Spleen (tissue), 11 donors: ENCODE measurements at regions not wholly inside any gene's neighbourhood (a gene's known extent, or its start where the extent isn't known, plus 50 kb on each side); places are given as distances from the start of the nearest gene placed in this dataset.

ENCODE experiments used
- DNase-seq: peaks from one replicate; pipeline ENCODE4 v3.0.0-alpha.2; 2020
- H3K27ac ChIP-seq, 8 donors: fragments of 200-600 bp; sonication (generic) in 7 of 8; 1 replicate in 4 of 8; 2 replicates in 4 of 8; pipeline versions ENCODE4 v1.5.0 to v1.8.0; 2016 to 2021; ENCODE audit warnings: inconsistent platforms in 4 of 8, mild to moderate bottlenecking in 4 of 8, moderate library complexity in 1 of 8
- H3K27me3 ChIP-seq, 7 donors: fragments of 200-600 bp; sonication (generic) in 6 of 7; replicated peaks in 1 of 7; 1 replicate in 4 of 7; 2 replicates in 3 of 7; pipeline versions ENCODE4 v1.5.0 to v1.8.0; 2016 to 2021; ENCODE audit warnings: inconsistent platforms in 3 of 7, mild to moderate bottlenecking in 1 of 7
- H3K36me3 ChIP-seq, 6 donors: fragments of 200-600 bp; sonication (generic) in 5 of 6; 1 replicate in 4 of 6; 2 replicates in 2 of 6; pipeline versions ENCODE4 v1.5.0 to v1.8.0; 2016 to 2021; ENCODE audit warnings: inconsistent platforms in 2 of 6
- H3K4me1 ChIP-seq, 6 donors: fragments of 200-600 bp; sonication (generic) in 5 of 6; 1 replicate in 3 of 6; 2 replicates in 3 of 6; pipeline versions ENCODE4 v1.5.0 to v1.8.0; 2016 to 2021; ENCODE audit warnings: inconsistent platforms in 3 of 6
- H3K4me3 ChIP-seq, 8 donors: fragments of 200-600 bp; sonication (generic) in 7 of 8; 1 replicate in 4 of 8; 2 replicates in 4 of 8; pipeline versions ENCODE4 v1.5.0 to v1.8.0; 2016 to 2021; ENCODE audit warnings: inconsistent platforms in 4 of 8, mild to moderate bottlenecking in 4 of 8, moderate library complexity in 2 of 8
- H3K9me3 ChIP-seq, 8 donors: fragments of 200-600 bp; sonication (generic) in 7 of 8; 1 replicate in 4 of 8; 2 replicates in 4 of 8; pipeline versions ENCODE4 v1.5.0 to v1.8.0; 2016 to 2021; ENCODE audit warnings: inconsistent platforms in 4 of 8
- POLR2A ChIP-seq, 3 donors: fragments of 450-650 bp; IDR thresholded peaks; one replicate each; pipeline ENCODE4 v1.5.1; 2017; ENCODE audit warnings: antibody characterized with exemption in 3 of 3, mild to moderate bottlenecking in 1 of 3
- POLR2AphosphoS5 ChIP-seq, 3 donors: sonication (generic); formaldehyde crosslinking; IDR thresholded peaks; one replicate each; pipeline ENCODE4 v1.5.1; 2017; ENCODE audit warnings: antibody characterized with exemption in 3 of 3
- WGBS, 5 donors: extraction: QIAGEN DNeasy Blood & Tissue Kit in 3 of 5; methylation state at CpG; one replicate each; pipeline versions ENCODE4 v1.1.5 to v1.1.7; 2013 to 2018; 5-methylcytosine and 5-hydroxymethylcytosine counted together
- intact Hi-C: fragments of 100-400 bp; cut with DNase I; formaldehyde crosslinking; loops from one replicate; pipeline ENCODE4 v1.15.0; 2023; ENCODE audit warnings: low total_unique reads
- TF ChIP-seq, protein P1 (sequence below), 11 experiments: fragments of 200-600 bp in 7 of 11; fragments of 450-650 bp in 4 of 11; sonication (generic) in 4 of 11; IDR thresholded peaks in 8 of 11; conservative IDR thresholded peaks in 3 of 11; 1 replicate in 7 of 11; 2 replicates in 4 of 11; pipeline versions ENCODE4 v1.4.0 to v1.8.0; 2016 to 2021; ENCODE audit warnings: antibody characterized with exemption in 11 of 11, inconsistent platforms in 4 of 11, mild to moderate bottlenecking in 1 of 11
- donor health status: healthy with polysubstance abuse.
- donor health status: DM: no; HTN: no; CAD: no; lungs with moderate emphysema.
- donor health status: DM: no; HTN: no; CAD: no.
- donor health status: Bipolar disorder and iron deficiency.
- donor health status: healthy.
- donor health status: DM: no; HTN: no; CAD: no.
- donor health status: DM: yes; HTN: yes; CAD: no.

DNA sequence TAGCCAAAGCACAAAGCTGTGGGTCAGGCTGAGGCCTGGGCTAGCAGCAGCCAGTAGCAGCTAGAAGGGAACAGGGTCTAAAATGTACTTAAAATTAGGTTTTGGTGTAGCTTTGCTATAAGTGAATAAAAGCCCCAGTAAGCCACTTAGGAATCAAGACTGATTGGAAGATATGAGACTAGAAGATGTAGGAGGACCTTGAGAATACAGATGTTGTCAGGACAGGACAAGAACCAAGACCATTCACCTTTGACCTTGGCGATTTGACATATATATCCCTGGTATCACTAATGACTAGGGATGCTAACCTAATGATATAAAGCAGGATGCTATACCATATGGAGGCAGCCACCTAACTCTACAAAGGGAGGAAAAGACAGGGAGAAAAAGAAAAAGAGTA lies 238.1 kb downstream of the FBXO8 start:
- TF ChIP-seq POLR2AphosphoS5 (IDR thresholded peaks at IDR 0.05) (no peak), POLR2A (IDR thresholded peaks at IDR 0.05) (no peak)
- TF ChIP-seq, protein P1, sequence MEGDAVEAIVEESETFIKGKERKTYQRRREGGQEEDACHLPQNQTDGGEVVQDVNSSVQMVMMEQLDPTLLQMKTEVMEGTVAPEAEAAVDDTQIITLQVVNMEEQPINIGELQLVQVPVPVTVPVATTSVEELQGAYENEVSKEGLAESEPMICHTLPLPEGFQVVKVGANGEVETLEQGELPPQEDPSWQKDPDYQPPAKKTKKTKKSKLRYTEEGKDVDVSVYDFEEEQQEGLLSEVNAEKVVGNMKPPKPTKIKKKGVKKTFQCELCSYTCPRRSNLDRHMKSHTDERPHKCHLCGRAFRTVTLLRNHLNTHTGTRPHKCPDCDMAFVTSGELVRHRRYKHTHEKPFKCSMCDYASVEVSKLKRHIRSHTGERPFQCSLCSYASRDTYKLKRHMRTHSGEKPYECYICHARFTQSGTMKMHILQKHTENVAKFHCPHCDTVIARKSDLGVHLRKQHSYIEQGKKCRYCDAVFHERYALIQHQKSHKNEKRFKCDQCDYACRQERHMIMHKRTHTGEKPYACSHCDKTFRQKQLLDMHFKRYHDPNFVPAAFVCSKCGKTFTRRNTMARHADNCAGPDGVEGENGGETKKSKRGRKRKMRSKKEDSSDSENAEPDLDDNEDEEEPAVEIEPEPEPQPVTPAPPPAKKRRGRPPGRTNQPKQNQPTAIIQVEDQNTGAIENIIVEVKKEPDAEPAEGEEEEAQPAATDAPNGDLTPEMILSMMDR (IDR thresholded peaks at IDR 0.05 in 8 of 11, conservative IDR thresholded peaks at IDR 0.05 in 3 of 11): no peak
- Histone ChIP-seq H3K4me1 (no peaks in the 10 kb centered on the region), H3K9me3 (peaks cover 0 to 10% (median 0%) of the 10 kb centered on the region in 8 donors), H3K36me3 (no peaks in the 10 kb centered on the region), H3K4me3 (no peak overlapping the region), H3K27me3 (no peaks in the 10 kb centered on the region), H3K27ac (no peak overlapping the region)
- 71 to 91% (median 82%) methylated on average over 1 of the region's 1 CpG for WGBS, 5 donors
- intact Hi-C loops: no loop called here
- DNase-seq: no peak

DNA sequence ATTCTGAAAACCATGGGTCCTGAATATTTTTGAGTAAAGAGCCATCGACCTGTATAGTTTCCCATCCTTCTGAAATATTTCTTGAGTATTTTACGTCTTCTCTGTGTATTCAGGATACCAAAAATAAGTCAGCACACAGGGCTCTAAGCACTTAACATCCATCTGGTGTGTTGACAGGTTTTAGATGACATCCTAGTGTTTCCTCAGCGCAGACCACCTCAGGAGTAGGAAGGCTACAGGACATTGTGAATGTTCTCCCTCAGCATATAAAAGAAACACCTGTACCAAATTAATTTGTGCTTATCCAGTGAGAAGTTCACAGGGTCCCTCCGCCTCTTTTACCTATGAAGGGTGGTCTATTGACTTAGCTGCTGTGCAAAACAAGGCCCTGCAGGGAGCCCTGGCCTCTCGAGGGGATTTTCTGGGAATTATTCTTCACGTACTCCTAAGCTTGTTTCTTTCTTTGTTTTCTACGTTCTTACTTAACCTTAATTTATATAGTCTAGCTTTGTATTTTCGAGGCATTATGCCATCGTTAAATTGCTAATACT lies 241.8 kb downstream of the FBXO8 start:
- 49 to 67% (median 58%) methylated on average over 9 of the region's 9 CpGs for WGBS, 5 donors
- Histone ChIP-seq H3K27me3 (no peaks in the 10 kb centered on the region), H3K27ac (no peak overlapping the region), H3K9me3 (peaks cover 0 to 10% (median 0%) of the 10 kb centered on the region in 8 donors), H3K36me3 (no peaks in the 10 kb centered on the region), H3K4me1 (no peaks in the 10 kb centered on the region), H3K4me3 (no peak overlapping the region)
- DNase-seq: no peak
- intact Hi-C loops: no loop called here
- no peak for TF ChIP-seq POLR2AphosphoS5 (IDR thresholded peaks at IDR 0.05)
- TF ChIP-seq POLR2A (IDR thresholded peaks at IDR 0.05): no peak
- TF ChIP-seq, protein P1 (IDR thresholded peaks at IDR 0.05 in 8 of 11, conservative IDR thresholded peaks at IDR 0.05 in 3 of 11): no peak

DNA sequence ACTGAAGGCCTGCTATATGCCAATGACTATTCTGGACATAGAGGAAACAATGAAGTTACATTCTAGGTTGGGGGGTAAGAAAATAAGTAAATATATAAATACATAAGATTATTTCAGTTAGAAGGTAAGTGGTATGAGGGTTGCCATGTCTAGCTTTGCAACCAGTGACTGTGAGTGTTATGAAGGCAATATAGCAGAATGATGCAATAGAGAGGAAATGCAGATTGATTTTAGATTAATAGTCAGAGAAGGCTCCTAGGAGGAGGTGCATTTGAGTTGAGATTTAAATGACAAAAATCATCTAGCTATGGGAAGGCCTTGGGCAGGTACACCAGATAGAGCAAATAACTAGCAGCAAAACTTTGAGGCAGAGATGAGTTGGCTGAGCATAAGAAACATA lies 243.2 kb downstream of the FBXO8 start:
- H3K4me3 ChIP-seq: no peak overlapping the region
- TF ChIP-seq POLR2AphosphoS5 (IDR thresholded peaks at IDR 0.05) (no peak), POLR2A (IDR thresholded peaks at IDR 0.05) (no peak)
- TF ChIP-seq, protein P1 (IDR thresholded peaks at IDR 0.05 in 8 of 11, conservative IDR thresholded peaks at IDR 0.05 in 3 of 11): no peak
- intact Hi-C loops: no loop called here
- no peaks in the 10 kb centered on the region for H3K27me3 ChIP-seq
- no peaks in the 10 kb centered on the region for H3K36me3 ChIP-seq
- no peaks in the 10 kb centered on the region for H3K4me1 ChIP-seq
- no peak for DNase-seq
- H3K9me3 ChIP-seq: peaks cover 0 to under 1% (median 0%) of the 10 kb centered on the region in 8 donors
- no peak overlapping the region for H3K27ac ChIP-seq

DNA sequence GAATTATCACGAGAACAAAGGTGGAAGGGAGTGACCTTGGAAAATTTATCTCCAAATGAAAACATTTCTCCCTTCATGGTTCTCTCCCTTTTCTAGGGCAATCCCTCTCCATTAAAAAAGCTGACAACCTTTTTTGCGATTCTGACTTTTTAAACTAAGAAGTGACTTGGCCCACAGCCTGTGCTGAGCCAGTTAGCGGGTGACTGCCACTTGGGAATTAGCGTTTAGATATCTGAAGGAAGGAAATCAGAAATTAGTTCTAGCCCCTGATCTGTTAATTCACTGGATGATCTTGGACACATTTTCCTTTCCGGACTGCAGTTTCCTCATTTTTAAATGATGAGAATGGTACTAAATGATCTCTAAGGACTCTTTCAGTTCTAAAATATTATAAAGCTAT lies 245.0 kb downstream of the FBXO8 start:
- WGBS, 5 donors: 64 to 81% (median 73%) methylated on average over 5 of the region's 5 CpGs
- intact Hi-C loops: no loop called here
- TF ChIP-seq POLR2AphosphoS5 (IDR thresholded peaks at IDR 0.05) (no peak), POLR2A (IDR thresholded peaks at IDR 0.05) (no peak)
- TF ChIP-seq, protein P1 (IDR thresholded peaks at IDR 0.05 in 8 of 11, conservative IDR thresholded peaks at IDR 0.05 in 3 of 11): no peak

More for the DNA sequence above, 245.0 kb downstream of the FBXO8 start:
- Histone ChIP-seq H3K9me3 (no peaks in the 10 kb centered on the region), H3K27ac (no peak overlapping the region), H3K27me3 (no peaks in the 10 kb centered on the region), H3K36me3 (no peaks in the 10 kb centered on the region), H3K4me1 (no peaks in the 10 kb centered on the region), H3K4me3 (no peak overlapping the region)
- no peak for DNase-seq
